ENCODE measurements at regions not wholly inside any gene's neighbourhood (a gene's known extent, or its start where the extent isn't known, plus 50 kb on each side); places are given as distances from the start of the nearest gene placed in this dataset.

GRCh38 chr4:125849869-125850268 lies 535.1 kb downstream of the FAT4 start:
- no peak overlapping the region for H3K9ac ChIP-seq (replicated peaks; ENCODE audit: extremely low read depth, insufficient read depth, low read length)
- H3K27ac ChIP-seq (ENCODE audit: insufficient read depth, low read depth, low read length): no peak overlapping the region
- H3K4me2 ChIP-seq (ENCODE audit: insufficient read depth, low read length): no peak overlapping the region
- no peaks in the 10 kb centered on the region for H3K36me3 ChIP-seq (ENCODE audit: control insufficient read depth in 2 of 2, extremely low read depth in 1 of 2, insufficient read depth in 2 of 2, low read length in 2 of 2)
- TF ChIP-seq JUN (IDR thresholded peaks at IDR 0.05; ENCODE audit: borderline replicate concordance, insufficient read depth, insufficient read length, low read depth) (no peak), POLR2AphosphoS5 (IDR thresholded peaks at IDR 0.05; ENCODE audit: insufficient read depth, low read depth, low read length) (no peak), CTCF (IDR thresholded peaks at IDR 0.05; ENCODE audit: extremely low read depth in 1 of 2, insufficient read depth in 1 of 2, low read depth in 1 of 2, low read length in 2 of 2) (no peak), MYC (IDR thresholded peaks at IDR 0.05; ENCODE audit: low read depth, low read length) (no peak)
- TF ChIP-seq, protein P1, sequence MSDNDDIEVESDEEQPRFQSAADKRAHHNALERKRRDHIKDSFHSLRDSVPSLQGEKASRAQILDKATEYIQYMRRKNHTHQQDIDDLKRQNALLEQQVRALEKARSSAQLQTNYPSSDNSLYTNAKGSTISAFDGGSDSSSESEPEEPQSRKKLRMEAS (IDR thresholded peaks at IDR 0.05; ENCODE audit: insufficient read depth, insufficient read length): no peak
- H3K9me1 ChIP-seq (replicated peaks; ENCODE audit: control insufficient read depth, extremely low read depth, insufficient read depth, low read length): no peaks in the 10 kb centered on the region
- no peaks in the 10 kb centered on the region for H3K9me3 ChIP-seq (replicated peaks; ENCODE audit: control insufficient read depth, insufficient read depth, low read length)
- no peak overlapping the region for H3K4me3 ChIP-seq (replicated peaks in 1 of 3; ENCODE audit: insufficient read depth in 1 of 3, low read depth in 1 of 3, low read length in 3 of 3)
- DNase-seq (ENCODE audit: low read depth, low spot score): no peak
- no peaks in the 10 kb centered on the region for H3K79me2 ChIP-seq (ENCODE audit: control insufficient read depth, insufficient read depth, low read length)
- no peaks in the 10 kb centered on the region for H4K20me1 ChIP-seq (replicated peaks; ENCODE audit: control insufficient read depth, extremely low read depth, insufficient read depth, low read length)
- ChIA-PET POLR2A (no interaction called here), CTCF (no interaction called here)
- H3K27me3 ChIP-seq (ENCODE audit: control insufficient read depth in 2 of 2, insufficient read depth in 2 of 2, low read length in 2 of 2): no peaks in the 10 kb centered on the region
- H3K4me1 ChIP-seq (ENCODE audit: control insufficient read depth, extremely low read depth, insufficient read depth, low read length): no peaks in the 10 kb centered on the region
- dilution Hi-C loops (cut with MboI; ENCODE audit: extremely low pct_ligation_motif_present, low sequenced_read_pairs) (no loop called here), intact Hi-C loops (cut with micrococcal nuclease) (no loop called here)
- H2AFZ ChIP-seq (ENCODE audit: low read depth, low read length): no peak overlapping the region
- BruUV-seq (replicated peaks): no TSS peak
- no peak for FAIRE-seq

- no peak for FAIRE-seq
- Histone ChIP-seq H3K27ac (ENCODE audit: insufficient read depth, low read depth, low read length) (no peak overlapping the region), H3K9me3 (replicated peaks; ENCODE audit: control insufficient read depth, insufficient read depth, low read length) (no peaks in the 10 kb centered on the region), H3K4me3 (replicated peaks in 1 of 3; ENCODE audit: insufficient read depth in 1 of 3, low read depth in 1 of 3, low read length in 3 of 3) (no peak overlapping the region), H4K20me1 (replicated peaks; ENCODE audit: control insufficient read depth, extremely low read depth, insufficient read depth, low read length) (no peaks in the 10 kb centered on the region), H3K79me2 (ENCODE audit: control insufficient read depth, insufficient read depth, low read length) (no peaks in the 10 kb centered on the region), H3K9me1 (replicated peaks; ENCODE audit: control insufficient read depth, extremely low read depth, insufficient read depth, low read length) (no peaks in the 10 kb centered on the region), H3K27me3 (ENCODE audit: control insufficient read depth in 2 of 2, insufficient read depth in 2 of 2, low read length in 2 of 2) (no peaks in the 10 kb centered on the region), H3K9ac (replicated peaks; ENCODE audit: extremely low read depth, insufficient read depth, low read length) (no peak overlapping the region), H3K4me1 (ENCODE audit: control insufficient read depth, extremely low read depth, insufficient read depth, low read length) (no peaks in the 10 kb centered on the region), H3K36me3 (ENCODE audit: control insufficient read depth in 2 of 2, extremely low read depth in 1 of 2, insufficient read depth in 2 of 2, low read length in 2 of 2) (no peaks in the 10 kb centered on the region), H3K4me2 (ENCODE audit: insufficient read depth, low read length) (no peak overlapping the region), H2AFZ (ENCODE audit: low read depth, low read length) (no peak overlapping the region)
- ChIA-PET CTCF (interaction anchor here (1.0 kb wide), 1 partner anchor 12 kb away, joined by 3 read pairs; no protein-coding TSS in a partner anchor), POLR2A (no interaction called here)
- TF ChIP-seq, protein P1 (IDR thresholded peaks at IDR 0.05; ENCODE audit: insufficient read depth, insufficient read length): no peak
- TF ChIP-seq POLR2AphosphoS5 (IDR thresholded peaks at IDR 0.05; ENCODE audit: insufficient read depth, low read depth, low read length) (no peak), EZH2 (IDR thresholded peaks at IDR 0.05; ENCODE audit: borderline replicate concordance, low read depth, low read length, severe bottlenecking) (no peak), CTCF (IDR thresholded peaks at IDR 0.05; ENCODE audit: extremely low read depth in 1 of 2, insufficient read depth in 1 of 2, low read depth in 1 of 2, low read length in 2 of 2) (no peak), GATA2 (IDR thresholded peaks at IDR 0.05; ENCODE audit: insufficient read depth, insufficient read length, low read depth, low read length) (no peak), POLR2A (IDR thresholded peaks at IDR 0.05; ENCODE audit: low read depth, low read length) (no peak), JUN (IDR thresholded peaks at IDR 0.05; ENCODE audit: borderline replicate concordance, insufficient read depth, insufficient read length, low read depth) (no peak), FOS (IDR thresholded peaks at IDR 0.05; ENCODE audit: borderline replicate concordance, insufficient read depth, low read length) (no peak), MYC (IDR thresholded peaks at IDR 0.05; ENCODE audit: low read depth, low read length) (no peak)
- intact Hi-C loops (cut with micrococcal nuclease) (no loop called here), dilution Hi-C loops (cut with MboI; ENCODE audit: extremely low pct_ligation_motif_present, low sequenced_read_pairs) (no loop called here)
- no TSS peak for BruUV-seq (replicated peaks)
- no peak for DNase-seq (ENCODE audit: low read depth, low spot score)
Measured at GRCh38 chr4:125891597-125892258, 577.0 kb downstream of the FAT4 start.
